HS-27A (cell line): ENCODE measurements at regions not wholly inside any gene's neighbourhood (a gene's known extent, or its start where the extent isn't known, plus 50 kb on each side); places are given as distances from the start of the nearest gene placed in this dataset.
"Not testable (repeated sequence)": the region's sequence is repeated elsewhere in the genome, so short reads cannot be mapped to it uniquely, and the experiment has no call there.

Experiments used
- DNase-seq: peaks from one replicate; pipeline ENCODE4 v3.0.0-alpha.2; 2012; ENCODE audit warnings: low read depth, missing footprints

GRCh38 chr5:25190521-25191000 lies 545.8 kb upstream of the CDH10 start:
- DNase-seq: no peak

DNA sequence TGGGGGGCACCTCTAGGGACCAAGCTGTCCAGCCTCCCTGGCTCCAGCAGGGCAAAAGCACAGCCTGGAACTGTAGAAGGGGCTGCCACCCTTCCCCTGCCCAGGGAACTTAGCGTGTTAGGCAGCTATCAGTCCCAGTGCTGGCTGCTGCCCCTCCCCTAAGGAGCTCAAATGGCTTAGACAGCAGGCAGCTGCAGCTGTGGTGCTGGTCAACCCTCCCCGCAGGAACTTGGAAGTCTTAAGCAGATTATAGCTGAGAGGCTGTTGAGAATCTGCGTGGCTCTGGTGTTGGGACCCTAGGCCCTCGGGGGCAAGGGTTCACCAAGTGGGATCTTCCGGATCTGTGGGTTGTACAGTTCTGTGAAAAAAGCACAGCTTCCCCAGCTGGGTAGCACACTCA lies 536.5 kb upstream of the CDH10 start:
- no peak for DNase-seq

DNA sequence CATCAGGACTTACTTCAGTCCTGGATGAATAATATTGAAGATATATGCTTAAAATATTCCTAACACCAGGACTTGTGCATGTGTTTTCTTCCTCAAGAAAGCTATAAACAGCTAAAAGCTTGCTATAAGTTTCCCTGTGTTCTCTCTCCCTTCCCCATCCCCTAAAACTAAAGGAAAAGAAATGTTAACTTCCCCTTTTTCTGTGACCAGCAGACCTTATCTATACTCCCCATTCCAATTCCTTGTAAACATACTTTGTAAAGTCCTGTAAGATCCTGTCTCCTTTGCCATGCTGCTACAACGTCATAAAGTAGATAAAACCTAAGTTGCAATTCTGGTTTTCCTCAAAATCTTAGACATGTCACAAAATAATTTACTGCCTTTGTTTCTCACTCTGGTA lies 517.8 kb upstream of the CDH10 start:
- DNase-seq: not testable (repeated sequence)

- DNase-seq: no peak
These were observed 516.1 kb upstream of the CDH10 start for GRCh38 chr5:25160891-25161290.

- no peak for DNase-seq
These were observed 506.0 kb upstream of the CDH10 start for GRCh38 chr5:25150819-25151218.

DNA sequence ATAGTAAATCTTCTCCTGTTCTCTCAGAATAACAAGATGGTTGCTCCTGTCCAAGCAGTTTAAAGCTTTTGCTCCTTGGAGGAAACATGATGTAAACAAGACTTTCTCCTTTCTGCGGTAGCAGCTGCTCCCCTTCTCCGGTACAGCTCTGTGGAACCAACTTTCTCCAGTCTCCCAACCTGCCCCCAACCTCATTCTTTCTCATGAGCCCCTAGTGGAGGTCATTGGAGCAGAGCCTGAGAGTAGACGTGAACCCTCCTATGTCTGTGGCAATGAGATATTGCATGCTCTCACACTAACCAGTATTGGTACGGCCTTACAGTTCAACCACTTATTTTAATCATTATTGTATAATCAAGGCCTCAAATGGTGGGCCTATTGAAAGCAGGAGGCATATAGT lies 483.8 kb upstream of the CDH10 start:
- DNase-seq: no peak

DNA sequence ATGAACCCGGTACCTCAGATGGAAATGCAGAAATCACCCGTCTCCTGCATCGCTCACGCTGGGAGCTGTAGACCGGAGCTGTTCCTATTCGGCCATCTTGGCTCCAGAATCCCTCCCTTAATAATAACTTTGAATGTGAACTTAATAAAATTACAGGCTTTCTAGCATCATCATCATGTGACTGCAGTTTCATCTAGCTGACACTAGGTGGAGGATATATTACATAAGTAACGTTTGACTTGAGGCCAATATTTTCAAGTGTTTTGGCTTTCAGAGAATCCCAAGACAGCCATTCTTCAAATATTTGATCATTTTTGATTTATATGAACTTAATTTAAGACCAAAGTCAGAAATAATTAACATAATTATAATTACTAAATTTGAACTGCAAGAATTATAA lies 474.9 kb upstream of the CDH10 start:
- peak; percentile 0 for DNase-seq

GRCh38 chr5:25107853-25108252 lies 463.1 kb upstream of the CDH10 start:
- DNase-seq: no peak

- DNase-seq: no peak
These were observed 454.8 kb upstream of the CDH10 start for GRCh38 chr5:25099538-25099937.

DNA sequence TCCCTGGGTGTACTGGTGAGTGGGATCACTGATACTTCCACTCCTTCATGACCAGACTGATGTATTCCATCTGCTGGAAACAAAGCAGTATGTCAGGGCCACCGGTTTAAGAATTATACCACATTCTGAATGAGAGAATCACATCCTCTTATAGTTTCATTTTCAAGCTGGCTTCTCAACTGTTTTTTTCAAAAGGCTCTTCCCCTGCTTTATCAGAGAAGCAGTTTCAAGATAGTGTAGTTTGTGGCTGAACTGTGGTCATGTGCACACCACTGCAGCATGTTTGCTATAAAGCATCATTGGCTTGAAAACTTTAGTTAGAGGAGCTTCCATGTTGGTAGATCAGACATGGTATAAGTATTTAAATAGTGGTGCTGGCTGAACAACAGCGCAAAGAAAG lies 450.5 kb upstream of the CDH10 start:
- no peak for DNase-seq

DNA sequence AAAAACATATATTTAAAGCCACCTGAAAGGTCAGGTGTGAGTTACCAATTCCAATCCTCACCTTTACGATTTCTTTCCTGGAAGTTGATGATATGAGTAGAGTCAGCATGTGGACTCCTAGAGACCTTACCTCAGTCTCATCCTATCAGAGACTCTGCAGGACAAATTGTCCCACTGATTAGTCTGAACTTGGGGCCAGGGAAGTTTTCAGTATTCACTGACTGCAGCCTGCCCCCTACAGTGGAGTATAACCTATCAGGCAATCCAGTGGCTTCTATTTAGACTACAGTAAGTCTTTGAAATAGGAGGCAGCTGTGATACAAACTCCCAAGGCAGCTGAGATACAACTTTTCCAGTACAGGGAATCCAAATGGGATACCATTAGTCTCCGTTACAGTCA lies 449.4 kb upstream of the CDH10 start:
- DNase-seq: no peak

GRCh38 chr5:25091921-25092320 lies 447.1 kb upstream of the CDH10 start:
- DNase-seq: no peak

- DNase-seq: no peak
These were observed 446.1 kb upstream of the CDH10 start for GRCh38 chr5:25090854-25091253.

- DNase-seq: no peak
These were observed 445.5 kb upstream of the CDH10 start for GRCh38 chr5:25090275-25090674.

DNA sequence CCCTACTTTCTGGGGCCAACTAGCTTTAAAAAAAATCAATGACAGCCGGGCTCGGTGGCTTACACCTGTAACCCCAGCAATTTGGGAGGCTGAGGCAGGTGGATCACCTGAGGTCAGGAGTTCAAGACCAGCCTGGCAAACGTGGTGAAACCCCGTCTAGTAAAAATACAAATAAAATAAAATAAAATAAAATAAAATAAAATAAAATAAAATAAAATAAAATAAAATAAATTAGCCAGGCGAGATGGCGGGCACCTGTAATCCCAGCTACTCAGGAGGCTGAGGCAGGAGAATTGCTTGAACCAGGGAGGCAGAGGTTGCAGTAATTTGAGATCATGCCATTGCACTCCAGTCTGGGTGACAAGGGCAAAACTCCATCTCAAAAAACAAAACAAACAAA lies 443.9 kb upstream of the CDH10 start:
- not testable (repeated sequence) for DNase-seq

DNA sequence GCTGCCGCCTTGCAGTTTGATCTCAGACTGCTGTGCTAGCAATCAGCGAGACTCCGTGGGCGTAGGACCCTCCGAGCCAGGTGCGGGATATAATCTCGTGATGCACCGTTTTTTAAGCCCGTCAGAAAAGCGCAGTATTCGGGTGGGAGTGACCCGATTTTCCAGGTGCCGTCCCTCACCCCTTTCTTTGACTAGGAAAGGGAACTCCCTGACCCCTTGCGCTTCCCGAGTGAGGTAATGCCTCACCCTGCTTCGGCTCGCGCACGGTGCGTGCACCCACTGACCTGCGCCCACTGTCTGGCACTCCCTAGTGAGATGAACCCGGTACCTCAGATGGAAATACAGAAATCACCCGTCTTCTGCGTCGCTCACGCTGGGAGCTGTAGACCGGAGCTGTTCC lies 438.5 kb upstream of the CDH10 start:
- not testable (repeated sequence) for DNase-seq

DNA sequence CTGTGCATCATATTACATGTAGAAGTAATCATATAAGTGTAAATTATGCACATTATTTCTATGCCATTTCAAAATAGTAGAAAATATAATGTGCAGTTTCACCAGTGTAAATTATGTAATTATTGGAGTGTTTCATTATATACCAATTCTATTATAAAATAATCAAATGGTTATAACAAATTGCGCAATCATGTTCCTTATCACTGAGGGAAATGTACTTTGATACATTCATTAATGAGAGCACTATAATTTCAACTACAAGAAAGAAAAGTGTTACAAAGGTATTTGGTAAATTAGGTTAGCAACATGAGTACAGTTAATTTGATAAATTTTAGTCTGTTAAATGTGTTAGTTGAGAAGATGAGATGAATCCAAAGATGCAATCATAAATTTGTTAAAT lies 421.5 kb upstream of the CDH10 start:
- DNase-seq: no peak

- no peak for DNase-seq
These were observed 419.5 kb upstream of the CDH10 start for GRCh38 chr5:25064306-25064705.

DNA sequence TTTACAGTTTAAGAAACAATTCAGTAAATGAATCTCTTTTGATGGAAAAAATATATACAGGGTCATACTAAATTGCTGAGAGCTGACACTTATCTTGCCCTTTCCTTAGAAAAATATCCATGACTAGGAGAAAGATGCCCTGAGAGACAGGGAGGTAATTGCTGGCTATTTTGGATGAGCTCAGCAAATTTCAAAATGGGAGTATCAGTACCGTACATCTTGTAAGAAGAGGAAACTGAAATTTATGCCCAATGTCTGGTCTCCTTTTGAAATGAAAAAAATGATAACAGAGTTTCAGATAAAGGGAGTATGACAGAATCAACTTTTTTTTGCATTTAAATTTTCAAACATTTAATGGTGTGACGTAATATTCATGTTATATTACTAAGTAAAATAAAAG lies 415.8 kb upstream of the CDH10 start:
- DNase-seq: no peak

- DNase-seq: no peak
These were observed 412.1 kb upstream of the CDH10 start for GRCh38 chr5:25056836-25057235.

DNA sequence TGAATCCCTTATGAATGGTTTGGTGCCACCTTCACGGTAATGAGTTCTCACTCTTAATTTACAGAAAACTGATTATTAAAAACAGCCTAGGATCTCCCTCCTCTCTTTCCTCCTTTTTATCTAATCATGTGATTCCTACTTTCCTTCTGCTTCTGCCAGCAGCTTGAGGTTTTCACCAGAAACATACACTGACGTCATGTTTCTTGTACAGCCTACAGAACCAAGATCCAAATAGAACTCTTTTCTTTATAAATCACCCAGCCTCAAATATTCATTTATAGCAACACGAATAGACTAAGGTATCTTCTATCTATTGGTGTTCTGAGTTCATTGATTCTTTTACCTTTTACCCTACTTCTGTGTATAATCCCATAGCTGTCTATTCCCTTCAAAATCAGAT lies 388.9 kb upstream of the CDH10 start:
- DNase-seq: no peak

GRCh38 chr5:25029004-25029403 lies 384.2 kb upstream of the CDH10 start:
- no peak for DNase-seq

GRCh38 chr5:25027526-25027925 lies 382.7 kb upstream of the CDH10 start:
- no peak for DNase-seq

DNA sequence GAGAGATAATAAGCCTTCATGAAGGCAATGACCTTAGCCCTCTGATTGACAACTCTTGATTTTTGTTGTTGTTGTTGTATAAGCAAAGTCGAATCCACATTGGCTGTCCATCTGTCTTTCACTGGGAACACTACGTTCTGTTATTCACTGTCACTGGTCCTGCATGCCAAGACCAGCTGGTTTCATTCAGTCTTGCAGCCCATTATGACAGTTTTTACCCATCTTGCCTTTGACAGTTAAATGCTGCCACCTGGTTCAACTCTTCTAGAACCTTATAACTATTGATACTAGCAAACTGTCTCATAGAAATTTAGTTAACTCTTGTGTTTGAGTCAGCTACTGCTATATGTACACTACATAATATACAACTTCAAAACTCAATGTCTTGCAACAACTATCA lies 382.3 kb upstream of the CDH10 start:
- no peak for DNase-seq

DNA sequence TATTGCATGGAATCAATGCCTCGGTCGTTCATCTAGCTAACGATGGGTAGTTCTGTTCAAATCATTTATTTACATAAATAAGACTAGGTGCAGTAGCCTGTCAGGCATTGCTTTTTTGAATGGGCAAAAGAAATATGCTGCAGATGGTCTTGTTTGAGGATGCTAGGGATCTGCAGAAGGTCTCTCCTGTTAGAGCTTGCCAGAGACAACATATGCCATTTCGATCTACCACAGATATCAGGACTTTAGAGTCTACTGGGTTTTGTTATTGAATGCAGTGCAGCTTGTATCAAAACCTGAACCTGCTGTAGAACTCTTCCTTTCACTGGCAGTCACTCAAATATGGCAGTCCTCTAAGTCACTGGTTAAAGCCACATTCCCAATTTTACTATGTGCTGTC lies 381.1 kb upstream of the CDH10 start:
- no peak for DNase-seq
